Stimulated activated CD4-positive, alpha-beta T cell treated with anti-CD3 and anti-CD28 coated beads, Interleukin-15, amount 100 ng/mL, for 24 hours (primary cell): ENCODE measurements at regions not wholly inside any gene's neighbourhood (a gene's known extent, or its start where the extent isn't known, plus 50 kb on each side); places are given as distances from the start of the nearest gene placed in this dataset.

Experiments used
- DNase-seq: peaks from one replicate; pipeline ENCODE4 v3.0.0-alpha.2; 2020

- no peak for DNase-seq
These were observed 90.6 kb downstream of the TNFSF13B start for GRCh38 chr13:108360139-108360538.

DNA sequence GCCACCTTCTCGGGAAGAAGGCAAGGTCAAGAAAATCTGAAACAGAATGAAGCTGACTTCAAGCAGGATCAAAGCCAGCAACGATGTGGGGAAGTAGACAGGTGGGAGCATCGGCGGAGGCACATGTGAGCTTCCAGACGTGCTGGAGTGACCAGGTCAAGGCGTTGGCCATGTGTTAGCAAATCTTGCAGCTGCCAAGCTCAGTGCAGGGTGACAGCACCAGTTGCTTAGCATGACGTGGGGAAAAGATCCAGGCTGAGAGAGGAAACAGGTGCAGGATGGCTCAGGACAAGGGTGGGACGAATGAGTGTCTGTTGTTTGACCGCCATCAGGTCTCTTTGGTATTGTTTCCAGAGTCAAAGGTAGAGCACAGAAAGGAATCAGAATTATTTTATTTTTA is 92.3 kb downstream of the TNFSF13B start:
- no peak for DNase-seq

- no peak for DNase-seq
These were observed 94.1 kb downstream of the TNFSF13B start for GRCh38 chr13:108363666-108364065.

DNA sequence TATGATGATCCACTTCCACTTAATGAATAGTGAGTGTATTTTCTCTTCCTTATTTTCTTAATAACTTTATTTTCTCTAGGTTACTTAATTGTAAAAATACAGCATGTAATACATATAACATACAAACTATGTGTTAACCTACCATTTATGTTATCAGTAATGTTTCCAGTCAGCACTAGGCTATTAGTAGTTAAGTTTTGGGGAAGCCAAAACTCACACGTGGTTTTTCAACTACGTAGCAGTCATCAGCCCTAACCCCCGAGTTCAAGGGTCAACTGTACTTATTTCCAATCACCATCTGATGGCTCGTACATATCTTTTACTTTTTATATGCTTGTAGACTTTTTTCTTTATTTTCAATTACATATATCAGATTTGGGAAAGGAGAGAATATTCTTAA is 95.7 kb downstream of the TNFSF13B start:
- no peak for DNase-seq

GRCh38 chr13:108368250-108368905 is 98.9 kb downstream of the TNFSF13B start:
- no peak for DNase-seq

DNA sequence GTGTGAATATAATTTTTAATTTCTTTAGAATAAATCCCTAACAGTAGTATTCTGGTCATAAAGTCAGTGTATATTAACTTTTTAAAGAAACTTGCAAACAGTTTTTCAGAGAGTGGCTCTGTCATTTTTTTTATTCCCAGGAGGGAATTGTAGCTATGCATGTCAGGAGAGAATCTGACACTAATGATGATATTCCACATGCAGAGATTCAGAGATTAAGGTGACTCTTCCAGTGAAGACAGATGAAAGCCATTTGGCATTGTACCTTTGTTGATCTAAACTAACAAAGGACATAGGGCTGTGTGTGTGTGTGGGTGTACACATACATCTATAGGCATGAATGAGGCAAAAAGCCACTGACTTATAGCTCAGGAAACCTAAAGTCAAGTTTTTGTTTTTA is 99.9 kb downstream of the TNFSF13B start:
- DNase-seq = no peak

GRCh38 chr13:108375034-108375433 is 105.5 kb downstream of the TNFSF13B start:
- DNase-seq = no peak

DNA sequence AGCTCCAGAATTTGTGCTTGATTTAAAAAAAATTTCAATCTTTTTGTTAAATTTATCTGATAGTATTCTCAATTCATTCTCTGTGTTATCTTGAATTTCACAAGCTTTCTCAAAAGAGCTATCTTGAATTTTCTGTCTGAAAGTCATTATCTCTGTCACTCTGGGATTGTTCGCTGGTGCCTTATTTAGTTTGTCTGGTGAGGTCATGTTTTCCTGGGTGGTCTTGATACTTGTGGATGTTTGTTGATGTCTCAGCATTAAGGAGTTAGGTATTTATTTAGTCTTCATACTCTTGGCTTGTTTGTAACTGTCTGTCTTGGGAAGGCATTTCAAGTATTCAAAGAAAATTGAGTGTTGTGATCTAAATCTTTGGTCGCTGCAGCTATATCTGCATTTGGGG is 106.3 kb downstream of the TNFSF13B start:
- DNase-seq = no peak

DNA sequence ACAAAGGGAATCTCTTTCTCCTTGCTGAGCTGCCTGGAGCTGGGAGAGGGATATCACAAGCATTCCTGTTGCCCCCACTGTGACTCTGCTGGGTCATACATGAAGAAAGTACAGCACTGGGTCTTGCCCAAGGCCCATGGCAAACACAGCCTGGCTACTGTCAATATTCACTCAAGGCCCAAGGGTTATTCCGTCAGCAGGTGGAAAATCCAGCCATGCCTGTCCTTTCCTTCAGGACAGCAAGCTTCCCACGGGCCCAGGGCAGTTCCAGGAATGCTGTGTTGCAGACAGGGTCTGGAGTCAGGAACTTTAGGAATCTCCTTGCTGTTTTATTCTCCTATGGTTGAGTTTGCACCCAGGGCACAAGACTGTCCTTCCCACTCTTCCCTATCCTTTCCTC is 106.8 kb downstream of the TNFSF13B start:
- DNase-seq = no peak

DNA sequence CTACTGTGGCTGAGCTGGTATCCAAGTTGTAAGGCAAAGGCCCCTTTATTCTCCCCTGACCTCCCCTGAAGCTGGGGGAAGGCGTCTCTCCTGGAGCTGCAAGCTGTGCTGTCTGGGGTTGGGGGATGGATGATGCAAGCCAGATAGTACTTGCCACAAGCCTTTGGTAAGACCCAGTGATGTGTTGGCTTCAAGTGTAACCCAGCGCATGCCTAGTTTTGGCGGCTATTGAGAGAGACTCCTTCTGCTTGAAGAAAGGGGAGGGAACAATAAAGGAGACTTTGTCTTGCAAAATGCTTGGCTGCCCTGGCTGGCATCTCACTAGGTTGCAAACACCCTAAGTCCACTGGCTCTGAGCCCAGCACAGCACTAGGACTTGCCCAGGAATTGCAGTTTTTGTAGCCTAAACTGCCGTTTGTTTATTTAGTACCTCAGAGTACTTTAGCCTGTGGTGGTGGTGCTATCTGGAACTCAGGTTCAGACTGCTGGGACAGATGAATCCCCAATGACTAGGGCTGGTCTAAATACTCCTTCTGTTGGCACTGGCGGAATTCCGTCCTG is 108.2 kb downstream of the TNFSF13B start:
- no peak for DNase-seq

DNA sequence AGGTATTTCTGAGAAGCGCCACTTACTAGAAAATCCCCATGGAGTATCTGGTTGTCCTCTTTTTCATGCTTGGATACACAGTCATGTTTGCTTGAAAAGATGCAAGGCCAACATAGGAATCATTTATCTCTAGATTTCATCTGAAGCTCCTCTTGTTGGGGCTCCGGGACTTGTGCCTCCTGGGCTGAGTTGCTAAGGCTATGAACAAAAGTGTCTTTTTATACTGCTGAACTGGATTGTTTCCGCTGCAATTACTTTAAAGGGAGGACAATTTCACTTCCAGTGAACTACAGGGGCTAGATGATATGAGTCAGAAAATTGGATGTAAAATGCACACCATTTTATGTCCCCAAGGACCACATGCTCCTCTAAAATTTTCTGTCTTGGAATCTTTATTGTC is 114.1 kb downstream of the TNFSF13B start:
- DNase-seq = no peak

DNA sequence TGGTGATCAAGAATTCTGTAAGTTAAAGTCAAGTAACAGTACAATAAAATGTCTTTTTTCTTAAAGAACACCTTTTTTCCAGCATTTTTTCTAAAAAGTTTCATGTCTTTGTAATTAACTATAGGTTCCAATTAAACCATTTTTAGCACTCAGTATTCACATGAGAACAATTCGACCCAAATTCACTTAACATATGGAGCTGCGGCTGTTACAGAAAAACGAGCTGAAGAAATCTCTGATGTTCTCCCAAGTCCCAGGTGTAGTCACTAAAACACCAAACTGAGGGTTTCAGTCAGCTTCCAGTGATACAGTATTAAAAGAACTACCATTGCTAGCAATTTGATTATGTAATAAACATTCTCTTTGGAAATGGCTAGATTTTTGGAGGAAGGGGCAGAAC is 117.6 kb downstream of the TNFSF13B start:
- no peak for DNase-seq

- DNase-seq = no peak
These were observed 133.3 kb downstream of the TNFSF13B start for GRCh38 chr13:108402850-108403249.

GRCh38 chr13:108407495-108407894 is 138.0 kb downstream of the TNFSF13B start:
- no peak for DNase-seq

DNA sequence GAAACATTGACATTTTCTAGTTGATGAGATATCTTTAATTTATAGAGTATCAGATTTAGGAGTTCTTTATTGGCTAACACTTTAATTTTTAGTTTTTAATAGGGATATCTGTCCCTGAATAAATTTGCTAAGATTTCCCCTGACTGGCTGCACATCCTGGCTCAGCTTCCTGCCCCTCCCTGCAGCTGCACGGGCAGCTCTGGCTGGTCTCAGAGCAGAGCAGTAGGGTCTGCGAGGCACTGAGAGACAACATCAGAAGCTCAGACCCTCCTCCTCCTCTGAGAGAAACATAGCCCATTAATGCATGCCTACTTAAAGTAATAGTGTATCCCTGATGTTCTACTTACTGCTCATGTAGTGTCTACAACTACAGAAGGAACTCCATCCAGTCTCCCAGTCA is 139.2 kb downstream of the TNFSF13B start:
- DNase-seq = peak; percentile 10

GRCh38 chr13:108409730-108410129 is 140.2 kb downstream of the TNFSF13B start:
- DNase-seq = no peak

- DNase-seq = no peak
These were observed 150.2 kb downstream of the TNFSF13B start for GRCh38 chr13:108419768-108420167.

DNA sequence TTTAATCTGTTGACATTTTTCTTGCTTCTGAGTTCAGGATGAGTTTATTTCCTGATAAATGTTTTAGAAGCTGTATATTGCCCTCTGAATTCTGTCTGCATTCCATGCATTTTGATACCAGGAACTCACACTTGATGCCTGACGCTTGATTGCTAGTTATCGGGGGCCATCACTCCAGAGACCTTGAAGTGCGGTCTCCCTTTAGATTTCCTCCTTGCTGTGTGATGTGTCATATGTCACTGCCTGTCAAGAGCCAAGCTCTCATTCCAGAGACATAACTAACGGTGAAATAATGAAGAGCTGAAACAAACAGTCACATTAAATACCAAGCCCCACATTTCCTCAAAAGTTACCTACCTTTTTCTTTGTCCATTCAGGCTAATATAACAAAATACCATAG is 155.5 kb downstream of the TNFSF13B start:
- DNase-seq = no peak

- DNase-seq = no peak
These were observed 157.4 kb downstream of the TNFSF13B start for GRCh38 chr13:108426893-108427292.

DNA sequence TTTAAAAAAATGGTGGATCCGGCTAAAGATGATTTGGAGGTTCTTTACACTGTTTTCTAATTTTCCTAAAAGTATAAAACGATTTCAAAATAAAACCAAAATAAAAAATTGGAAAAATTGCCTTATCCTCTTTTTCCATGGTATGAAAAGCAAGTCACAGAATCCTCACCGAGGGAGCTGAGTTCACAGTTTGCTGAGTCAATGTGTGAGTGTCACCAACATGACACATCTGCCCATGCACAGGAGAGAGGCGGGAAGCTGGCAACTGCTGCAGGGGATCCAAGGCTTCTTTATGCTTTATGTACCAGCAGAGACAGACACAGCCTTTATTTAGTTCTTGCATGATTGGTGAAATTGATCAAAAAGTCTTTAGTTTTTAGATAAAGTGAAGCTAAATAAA is 157.8 kb downstream of the TNFSF13B start:
- no peak for DNase-seq

DNA sequence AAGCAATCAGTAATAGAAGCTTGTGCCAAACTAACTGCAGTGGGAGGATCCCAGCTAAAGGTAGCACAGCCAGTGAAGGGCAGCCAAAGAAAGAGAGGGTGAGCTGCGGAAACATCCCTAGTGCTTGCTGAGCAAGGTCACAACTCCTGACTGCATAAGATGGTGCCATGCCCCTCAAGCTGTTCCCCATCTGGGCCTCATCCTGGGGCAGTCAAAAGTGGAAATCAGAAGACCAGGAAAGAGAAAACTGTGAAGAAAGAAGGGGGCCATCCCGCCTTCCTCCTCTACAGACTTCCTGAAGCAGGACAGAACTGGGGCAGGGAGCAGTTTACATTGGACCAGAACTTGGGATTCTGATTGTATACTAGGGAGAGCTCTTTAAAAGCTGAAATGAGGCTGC is 159.2 kb downstream of the TNFSF13B start:
- DNase-seq = no peak

GRCh38 chr13:108433976-108434755 is 164.6 kb downstream of the TNFSF13B start:
- DNase-seq = no peak

DNA sequence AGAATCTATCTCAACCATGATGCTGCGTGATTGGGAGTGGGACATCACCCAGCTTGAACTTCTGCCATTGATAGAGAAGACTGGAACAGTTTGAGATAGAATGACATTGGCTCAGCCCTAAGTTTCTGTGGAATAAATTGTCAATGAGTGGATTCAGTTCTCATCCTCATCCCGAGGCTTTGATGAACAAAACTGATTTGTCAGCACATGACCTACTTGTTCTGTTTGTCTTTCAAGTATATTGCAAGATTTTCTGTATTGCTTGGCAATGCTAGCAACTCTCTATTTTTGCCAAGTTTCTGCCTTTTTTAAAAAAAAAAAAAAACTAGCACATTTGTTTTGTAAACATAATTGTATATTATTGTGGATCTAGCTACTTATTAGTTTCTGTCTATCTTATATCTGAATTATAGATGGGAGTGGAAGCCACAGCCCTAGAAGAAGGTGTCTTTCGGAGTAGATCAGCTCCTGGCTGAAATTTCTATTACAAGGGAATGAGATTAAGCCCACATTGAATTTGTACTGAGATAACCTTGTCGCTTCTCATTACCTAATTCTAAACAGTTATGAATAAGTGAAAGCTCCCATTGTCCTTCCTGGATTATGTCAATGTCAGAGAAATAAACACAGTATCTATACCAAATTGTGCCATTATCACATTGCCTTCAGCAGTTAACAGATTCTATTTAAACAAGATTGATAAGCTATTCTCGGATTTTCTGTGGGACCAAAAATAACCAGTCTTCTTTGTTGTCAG is 166.1 kb downstream of the TNFSF13B start:
- no peak for DNase-seq

DNA sequence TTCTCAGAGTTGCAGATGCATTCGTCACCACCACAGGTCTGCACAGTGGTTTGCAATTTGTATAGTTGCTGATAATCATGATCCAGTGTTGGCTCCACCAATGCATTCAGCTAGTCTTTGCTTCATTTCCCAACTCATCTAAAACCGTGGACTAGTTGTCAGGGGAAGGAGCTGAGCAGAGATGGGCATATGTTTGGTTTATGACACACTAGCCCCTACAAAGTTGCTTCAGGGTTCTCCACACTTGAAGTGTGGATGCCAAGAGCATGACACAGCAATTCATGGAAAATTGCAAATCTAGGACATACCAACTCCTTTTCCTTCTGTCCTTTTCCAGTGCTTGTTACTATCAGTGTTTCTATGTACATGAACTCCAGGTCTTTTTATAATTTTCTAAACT is 168.0 kb downstream of the TNFSF13B start:
- no peak for DNase-seq
